Common myeloid progenitor, CD34-positive (primary cell): ENCODE measurements at regions not wholly inside any gene's neighbourhood (a gene's known extent, or its start where the extent isn't known, plus 50 kb on each side); places are given as distances from the start of the nearest gene placed in this dataset.
A peak's percentile ranks its signal among the peaks of the same experiment; 100 is the strongest.

Source experiments
- CTCF ChIA-PET: fragments of 350-600 bp; sonication (Branson Sonifier 250); formaldehyde crosslinking; loops from one replicate; lab custom pipeline; 2021; ENCODE audit warnings: antibody characterized with exemption; lab: Charles Lee
- POLR2A ChIA-PET: fragments of 350-600 bp; sonication (Branson Sonifier 250); formaldehyde crosslinking; loops from one replicate; lab custom pipeline; 2021; ENCODE audit warnings: antibody characterized with exemption; lab: Charles Lee
- DNase-seq, 3 donors: peaks; one replicate each; pipeline versions ENCODE4 v3.0.0 to v3.0.0-alpha.2; 2013
- H3K27ac ChIP-seq, 2 experiments: 1 replicate in 1 of 2; 2 replicates in 1 of 2; pipeline ENCODE4 v1.7.0; 2013; ENCODE audit warnings: inconsistent platforms in 2 of 2, low read length in 2 of 2, mild to moderate bottlenecking in 2 of 2, low read depth in 1 of 2, moderate library complexity in 1 of 2; ENCODE audit not compliant: severe bottlenecking in 2 of 2, insufficient read depth in 1 of 2, poor library complexity in 1 of 2
- H3K27me3 ChIP-seq, 5 experiments: replicated peaks in 2 of 5; 1 replicate in 3 of 5; 2 replicates in 2 of 5; pipeline versions ENCODE4 v1.6.1 to v1.7.0; 2013; ENCODE audit warnings: low read length in 4 of 5, mild to moderate bottlenecking in 2 of 5, moderate library complexity in 2 of 5, inconsistent platforms in 1 of 5; ENCODE audit not compliant: insufficient read depth in 5 of 5, control insufficient read depth in 4 of 5
- H3K36me3 ChIP-seq, 4 experiments: 1 replicate in 2 of 4; 2 replicates in 2 of 4; pipeline versions ENCODE4 v1.6.1 to v1.7.0; 2013; ENCODE audit warnings: low read length in 3 of 4, control low read depth in 1 of 4, mild to moderate bottlenecking in 1 of 4; ENCODE audit not compliant: control insufficient read depth in 4 of 4, insufficient read depth in 4 of 4
- H3K4me1 ChIP-seq, 4 experiments: 1 replicate in 3 of 4; 2 replicates in 1 of 4; pipeline versions ENCODE4 v1.6.1 to v1.7.1; 2013; ENCODE audit warnings: low read length in 3 of 4, mild to moderate bottlenecking in 3 of 4, control low read depth in 1 of 4, inconsistent platforms in 1 of 4, moderate library complexity in 1 of 4; ENCODE audit not compliant: control insufficient read depth in 4 of 4, insufficient read depth in 4 of 4; ENCODE audit errors: control extremely low read depth in 1 of 4
- H3K4me3 ChIP-seq, 7 experiments: 1 replicate in 4 of 7; 2 replicates in 3 of 7; pipeline versions ENCODE4 v1.5.1 to v1.7.0; 2013; ENCODE audit warnings: mild to moderate bottlenecking in 7 of 7, low read length in 6 of 7, moderate library complexity in 6 of 7, inconsistent platforms in 2 of 7, low read depth in 2 of 7, control low read depth in 1 of 7; ENCODE audit not compliant: insufficient read depth in 4 of 7, control insufficient read depth in 1 of 7; ENCODE audit errors: extremely low read depth in 1 of 7
- H3K9me3 ChIP-seq, 5 experiments: 1 replicate in 4 of 5; 2 replicates in 1 of 5; pipeline versions ENCODE4 v1.6.1 to v1.7.1; 2013; ENCODE audit warnings: low read length in 4 of 5, mild to moderate bottlenecking in 2 of 5, inconsistent platforms in 1 of 5, low read depth in 1 of 5, moderate library complexity in 1 of 5; ENCODE audit not compliant: control insufficient read depth in 4 of 5, insufficient read depth in 2 of 5; ENCODE audit errors: control extremely low read depth in 1 of 5
- WGBS: methylation state at CpG from one replicate; pipeline ENCODE4 v1.1.5; 2013; ENCODE audit not compliant: insufficient coverage; 5-methylcytosine and 5-hydroxymethylcytosine counted together

DNA sequence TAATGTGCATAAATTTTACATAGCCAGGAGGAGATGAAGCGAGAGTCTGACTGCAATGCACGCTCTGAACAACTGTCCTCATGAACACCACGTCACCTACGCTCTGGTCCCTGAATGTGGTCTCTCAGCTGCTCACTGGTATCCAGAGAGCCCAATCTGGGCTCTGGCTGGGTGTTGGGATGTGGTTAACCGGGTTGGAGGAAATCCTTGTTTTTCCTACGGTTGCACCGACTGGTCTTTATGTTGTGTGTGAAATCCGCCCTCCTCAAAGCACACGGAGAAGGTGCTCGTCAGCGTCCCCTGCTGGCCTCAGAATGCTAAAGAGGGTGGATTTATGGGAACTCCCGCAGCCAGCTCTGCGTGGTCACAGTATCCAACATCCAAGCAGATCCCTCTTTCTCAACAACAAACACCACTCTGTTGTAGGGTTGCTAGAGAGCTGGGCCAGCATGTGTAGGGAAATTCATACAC is 51.8 kb upstream of the FAM89A start:
- peaks cover 0 to 24% (median 4%) of the 10 kb centered on the region in 5 experiments for H3K27me3 ChIP-seq
- no peaks in the 10 kb centered on the region for H3K36me3 ChIP-seq
- WGBS = 85% methylated on average over 5 of the region's 13 CpGs
- peaks cover 0 to 3% (median 0%) of the 10 kb centered on the region in 5 experiments for H3K9me3 ChIP-seq
- H3K4me1 ChIP-seq = peaks cover 0 to 7% (median 0%) of the 10 kb centered on the region in 4 experiments
- ChIA-PET POLR2A (no interaction called here), CTCF (interaction anchor here (0.8 to 1.2 kb wide), 3 partner anchors 15 to 55 kb away, joined by 3 read pairs; no protein-coding TSS in a partner anchor)
- H3K27ac ChIP-seq = no peak overlapping the region
- DNase-seq = peak; percentile 13 to 49 (median 29)
- no peak overlapping the region for H3K4me3 ChIP-seq

DNA sequence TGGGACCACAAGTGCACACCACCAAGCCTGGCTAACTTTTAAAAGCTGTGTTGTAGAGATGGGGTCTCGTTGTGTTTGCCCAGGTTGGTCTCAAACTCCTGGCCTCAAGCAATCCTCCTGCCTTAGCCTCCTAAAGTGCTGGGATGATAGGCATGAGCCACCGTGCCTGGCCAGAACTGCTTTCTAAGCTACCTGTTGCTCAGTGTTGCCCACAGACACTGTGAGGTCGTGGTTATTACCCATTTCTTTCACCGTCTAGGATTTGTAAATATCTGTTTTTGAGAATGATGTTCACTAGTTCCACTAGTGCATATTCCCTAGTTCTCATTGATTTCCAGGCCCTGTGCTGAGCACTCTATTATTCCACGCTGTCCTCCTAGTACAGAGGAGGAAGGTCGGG is 51.4 kb upstream of the FAM89A start:
- ChIA-PET CTCF (interaction anchor here (1.2 kb wide), 1 partner anchor 16 kb away, joined by 3 read pairs; no protein-coding TSS in a partner anchor), POLR2A (no interaction called here)
- 86% methylated on average over 4 of the region's 6 CpGs for WGBS
- DNase-seq = no peak
- Histone ChIP-seq H3K27me3 (peaks cover 0 to 22% (median 4%) of the 10 kb centered on the region in 5 experiments), H3K4me3 (no peak overlapping the region), H3K4me1 (peaks cover 0 to 7% (median 0%) of the 10 kb centered on the region in 4 experiments), H3K36me3 (no peaks in the 10 kb centered on the region), H3K27ac (no peak overlapping the region), H3K9me3 (peaks cover 0 to 3% (median 0%) of the 10 kb centered on the region in 5 experiments)
